SK-N-SH treated with all-trans-retinoic acid at 6 μM for 48 hours (cell line): ENCODE measurements at regions not wholly inside any gene's neighbourhood (a gene's known extent, or its start where the extent isn't known, plus 50 kb on each side); places are given as distances from the start of the nearest gene placed in this dataset.

Source experiments
- ARNTL ChIP-seq: fragments of 450-650 bp; formaldehyde crosslinking; IDR thresholded peaks from 2 replicates; pipeline ENCODE4 v1.5.0; 2020; ENCODE audit warnings: low read depth, mild to moderate bottlenecking, moderate library complexity, borderline replicate concordance
- ESRRG ChIP-seq: fragments of 250-450 bp; sonication (Bioruptor Pico); IDR thresholded peaks from 2 replicates; pipeline ENCODE4 v1.6.1; 2021; ENCODE audit warnings: mild to moderate bottlenecking
- ISL1 ChIP-seq: fragments of 250-450 bp; sonication (Bioruptor Pico); IDR thresholded peaks from 2 replicates; pipeline ENCODE4 v2.1.2; 2022; ENCODE audit warnings: mild to moderate bottlenecking, moderate library complexity
- TCF4 ChIP-seq: fragments of 250-450 bp; sonication (Bioruptor Pico); IDR thresholded peaks from 2 replicates; pipeline ENCODE4 v1.8.0; 2021; ENCODE audit warnings: mild to moderate bottlenecking, moderate library complexity, borderline replicate concordance
- TOX ChIP-seq: fragments of 250-450 bp; sonication (Bioruptor Pico); IDR thresholded peaks from 2 replicates; pipeline ENCODE4 v1.8.0; 2021; ENCODE audit warnings: mild to moderate bottlenecking, moderate library complexity, borderline replicate concordance
- ZC3H10 ChIP-seq: fragments of 250-450 bp; sonication (Bioruptor Pico); IDR thresholded peaks from 2 replicates; pipeline ENCODE4 v1.5.1; 2021; ENCODE audit warnings: mild to moderate bottlenecking, moderate library complexity
- ZFP3 ChIP-seq: fragments of 250-450 bp; sonication (Bioruptor Pico); IDR thresholded peaks from 2 replicates; pipeline ENCODE4 v1.5.0; 2020; ENCODE audit warnings: mild to moderate bottlenecking, moderate library complexity
- ZFP30 ChIP-seq: fragments of 450-650 bp; formaldehyde crosslinking; IDR thresholded peaks from 2 replicates; pipeline ENCODE4 v1.5.0; 2022; ENCODE audit warnings: mild to moderate bottlenecking, moderate library complexity
- ZNF565 ChIP-seq: fragments of 450-650 bp; formaldehyde crosslinking; conservative IDR thresholded peaks from 2 replicates; pipeline ENCODE4 v1.5.0; 2020; ENCODE audit warnings: low read depth, mild to moderate bottlenecking, moderate library complexity
- TF ChIP-seq, protein P1 (sequence below): fragments of 250-450 bp; sonication (Bioruptor Pico); IDR thresholded peaks from 2 replicates; pipeline ENCODE4 v1.8.0; 2020; ENCODE audit warnings: mild to moderate bottlenecking, moderate library complexity, borderline replicate concordance
- TF ChIP-seq, protein P2 (sequence below): fragments of 250-450 bp; sonication (Bioruptor Pico); IDR thresholded peaks from 2 replicates; pipeline ENCODE4 v1.5.1; 2020; ENCODE audit warnings: low read depth, mild to moderate bottlenecking, moderate library complexity

DNA sequence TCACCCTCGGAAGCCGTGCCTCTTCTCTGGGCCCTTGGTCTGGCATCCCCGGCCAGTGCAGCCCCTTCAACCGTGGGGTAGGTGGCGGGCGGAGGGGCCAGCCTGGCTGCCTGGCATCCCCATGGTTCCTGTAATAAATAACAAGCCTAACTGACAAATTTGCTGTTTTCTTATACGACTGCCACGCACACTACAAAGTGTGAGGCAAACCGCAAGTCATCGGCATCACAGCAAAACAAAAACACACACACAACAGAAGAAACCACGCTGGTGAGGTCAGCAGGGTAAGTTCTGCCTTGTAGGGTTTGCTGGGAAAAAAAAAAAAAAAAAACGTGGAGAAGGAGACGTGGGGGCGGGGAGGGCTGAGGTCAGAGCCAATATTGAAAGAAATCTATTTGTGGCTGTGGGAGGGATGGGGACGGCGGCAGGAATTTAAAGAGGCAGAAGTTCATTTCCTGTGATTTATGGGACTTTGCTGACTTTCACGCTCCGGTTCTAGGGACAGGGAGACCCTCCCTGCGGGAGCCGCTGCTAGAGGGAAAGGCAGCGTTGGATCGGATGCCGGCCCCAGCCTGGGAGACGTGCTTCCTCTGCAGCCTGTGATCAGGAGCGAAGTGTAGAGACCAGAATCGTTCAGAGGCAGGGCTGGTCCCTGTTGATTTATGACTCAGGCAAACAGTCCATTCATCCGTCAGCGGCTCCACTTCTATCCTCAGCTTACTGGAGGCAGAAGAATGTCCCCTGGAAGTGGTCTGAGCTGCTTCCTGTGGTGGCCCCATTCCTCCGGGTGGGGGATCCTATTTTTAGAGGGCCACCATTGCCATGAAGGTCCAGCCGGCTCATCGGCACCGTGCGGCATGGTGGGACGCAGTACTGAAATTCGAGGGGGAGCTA, 162.8 kb downstream of the FOXL1 start:
- TF ChIP-seq, protein P1, sequence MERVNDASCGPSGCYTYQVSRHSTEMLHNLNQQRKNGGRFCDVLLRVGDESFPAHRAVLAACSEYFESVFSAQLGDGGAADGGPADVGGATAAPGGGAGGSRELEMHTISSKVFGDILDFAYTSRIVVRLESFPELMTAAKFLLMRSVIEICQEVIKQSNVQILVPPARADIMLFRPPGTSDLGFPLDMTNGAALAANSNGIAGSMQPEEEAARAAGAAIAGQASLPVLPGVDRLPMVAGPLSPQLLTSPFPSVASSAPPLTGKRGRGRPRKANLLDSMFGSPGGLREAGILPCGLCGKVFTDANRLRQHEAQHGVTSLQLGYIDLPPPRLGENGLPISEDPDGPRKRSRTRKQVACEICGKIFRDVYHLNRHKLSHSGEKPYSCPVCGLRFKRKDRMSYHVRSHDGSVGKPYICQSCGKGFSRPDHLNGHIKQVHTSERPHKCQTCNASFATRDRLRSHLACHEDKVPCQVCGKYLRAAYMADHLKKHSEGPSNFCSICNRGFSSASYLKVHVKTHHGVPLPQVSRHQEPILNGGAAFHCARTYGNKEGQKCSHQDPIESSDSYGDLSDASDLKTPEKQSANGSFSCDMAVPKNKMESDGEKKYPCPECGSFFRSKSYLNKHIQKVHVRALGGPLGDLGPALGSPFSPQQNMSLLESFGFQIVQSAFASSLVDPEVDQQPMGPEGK (CRISPR knock-in tag), result no peak
- no peak for TF ChIP-seq TCF4 (CRISPR knock-in tag)
- no peak for TF ChIP-seq ZC3H10 (CRISPR knock-in tag)
- TF ChIP-seq, protein P2, sequence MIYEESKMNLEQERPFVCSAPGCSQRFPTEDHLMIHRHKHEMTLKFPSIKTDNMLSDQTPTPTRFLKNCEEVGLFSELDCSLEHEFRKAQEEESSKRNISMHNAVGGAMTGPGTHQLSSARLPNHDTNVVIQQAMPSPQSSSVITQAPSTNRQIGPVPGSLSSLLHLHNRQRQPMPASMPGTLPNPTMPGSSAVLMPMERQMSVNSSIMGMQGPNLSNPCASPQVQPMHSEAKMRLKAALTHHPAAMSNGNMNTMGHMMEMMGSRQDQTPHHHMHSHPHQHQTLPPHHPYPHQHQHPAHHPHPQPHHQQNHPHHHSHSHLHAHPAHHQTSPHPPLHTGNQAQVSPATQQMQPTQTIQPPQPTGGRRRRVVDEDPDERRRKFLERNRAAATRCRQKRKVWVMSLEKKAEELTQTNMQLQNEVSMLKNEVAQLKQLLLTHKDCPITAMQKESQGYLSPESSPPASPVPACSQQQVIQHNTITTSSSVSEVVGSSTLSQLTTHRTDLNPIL, result no peak
- TF ChIP-seq ZNF565, result no peak
- no peak for TF ChIP-seq ARNTL (CRISPR knock-in tag)
- no peak for TF ChIP-seq TOX
- no peak for TF ChIP-seq ZFP3
- TF ChIP-seq ZFP30, result no peak
- no peak for TF ChIP-seq ISL1
- TF ChIP-seq ESRRG, result no peak
